Activated B cell treated with CpG ODN at 0.5 μM for 24 hours (primary cell): ENCODE measurements at regions not wholly inside any gene's neighbourhood (a gene's known extent, or its start where the extent isn't known, plus 50 kb on each side); places are given as distances from the start of the nearest gene placed in this dataset.

Experiments
- ATAC-seq: fragments of 200-7000 bp; cut with Tn5 transposase; one replicate; pipeline ENCODE4 v1.10.0; 2021; ENCODE audit warnings: low read depth, mild to moderate bottlenecking, moderate library complexity
- CTCF ChIA-PET: fragments of 350-600 bp; sonication (Branson Sonifier 250); formaldehyde crosslinking; loops from one replicate; lab custom pipeline; 2021; ENCODE audit warnings: antibody characterized with exemption; lab: Charles Lee
- POLR2A ChIA-PET: fragments of 350-600 bp; sonication (Branson Sonifier 250); formaldehyde crosslinking; loops from one replicate; lab custom pipeline; 2021; ENCODE audit warnings: antibody characterized with exemption; lab: Charles Lee
- DNase-seq: peaks from one replicate; pipeline ENCODE4 v3.0.0; 2022
- H3K27ac Mint-ChIP-seq: one replicate; pipeline ENCODE4 v1.8.0; 2020; ENCODE audit warnings: mixed read lengths
- H3K27me3 Mint-ChIP-seq: one replicate; pipeline ENCODE4 v1.8.0; 2021; ENCODE audit warnings: mixed read lengths
- H3K36me3 Mint-ChIP-seq: one replicate; pipeline ENCODE4 v1.8.0; 2021; ENCODE audit warnings: low read depth, mixed read lengths
- H3K4me1 Mint-ChIP-seq: one replicate; pipeline ENCODE4 v1.8.0; 2021; ENCODE audit warnings: mixed read lengths
- H3K4me3 Mint-ChIP-seq: one replicate; pipeline ENCODE4 v1.8.0; 2020; ENCODE audit warnings: mild to moderate bottlenecking, mixed read lengths
- H3K9me3 Mint-ChIP-seq: one replicate; pipeline ENCODE4 v1.8.0; 2020; ENCODE audit warnings: mixed read lengths
- intact Hi-C: fragments of 100-400 bp; cut with micrococcal nuclease; formaldehyde crosslinking; loops from one replicate; pipeline ENCODE4 v1.15.1; 2024
- TF ChIP-seq, protein P1 (sequence below): fragments of 200-600 bp; IDR thresholded peaks from one replicate; pipeline ENCODE4 v1.8.0; 2022; ENCODE audit warnings: antibody characterized with exemption, mild to moderate bottlenecking

DNA sequence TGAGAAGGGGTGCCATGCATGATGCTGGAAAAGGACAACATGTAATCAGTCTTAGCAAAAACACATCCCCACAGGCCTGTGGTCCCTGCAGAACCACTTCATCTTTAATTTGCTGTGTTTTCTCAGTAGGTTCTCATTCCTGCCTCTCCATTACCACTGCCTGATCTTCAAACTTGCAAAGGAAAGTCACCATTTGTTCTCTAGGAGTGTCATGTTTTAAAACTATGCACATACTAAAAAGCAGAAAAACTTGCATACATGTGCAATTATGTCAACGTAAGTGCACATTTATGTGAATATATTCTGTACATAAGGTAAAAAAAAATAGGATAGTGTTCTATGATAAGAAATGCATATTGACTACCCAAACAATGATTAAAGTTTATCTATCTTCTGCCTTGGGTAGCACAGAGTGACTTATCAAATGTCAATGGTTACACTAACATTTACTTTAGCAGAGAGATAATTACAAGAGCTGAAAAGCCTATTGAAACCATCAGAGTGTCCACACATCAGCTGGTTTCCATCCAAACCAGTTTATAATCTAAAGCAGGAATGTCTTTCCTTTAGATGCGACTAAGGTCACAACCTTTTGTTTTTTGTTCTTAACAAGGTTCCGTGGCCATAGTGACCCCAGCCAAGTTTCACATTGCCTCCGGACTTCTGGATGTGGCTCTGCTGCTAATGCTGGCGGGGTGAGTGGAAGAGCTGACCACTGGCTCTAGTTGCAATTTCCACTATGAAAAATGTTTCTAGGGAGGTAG lies 58.7 kb upstream of the RMDN2 start:
- DNase-seq: no peak
- TF ChIP-seq, protein P1, sequence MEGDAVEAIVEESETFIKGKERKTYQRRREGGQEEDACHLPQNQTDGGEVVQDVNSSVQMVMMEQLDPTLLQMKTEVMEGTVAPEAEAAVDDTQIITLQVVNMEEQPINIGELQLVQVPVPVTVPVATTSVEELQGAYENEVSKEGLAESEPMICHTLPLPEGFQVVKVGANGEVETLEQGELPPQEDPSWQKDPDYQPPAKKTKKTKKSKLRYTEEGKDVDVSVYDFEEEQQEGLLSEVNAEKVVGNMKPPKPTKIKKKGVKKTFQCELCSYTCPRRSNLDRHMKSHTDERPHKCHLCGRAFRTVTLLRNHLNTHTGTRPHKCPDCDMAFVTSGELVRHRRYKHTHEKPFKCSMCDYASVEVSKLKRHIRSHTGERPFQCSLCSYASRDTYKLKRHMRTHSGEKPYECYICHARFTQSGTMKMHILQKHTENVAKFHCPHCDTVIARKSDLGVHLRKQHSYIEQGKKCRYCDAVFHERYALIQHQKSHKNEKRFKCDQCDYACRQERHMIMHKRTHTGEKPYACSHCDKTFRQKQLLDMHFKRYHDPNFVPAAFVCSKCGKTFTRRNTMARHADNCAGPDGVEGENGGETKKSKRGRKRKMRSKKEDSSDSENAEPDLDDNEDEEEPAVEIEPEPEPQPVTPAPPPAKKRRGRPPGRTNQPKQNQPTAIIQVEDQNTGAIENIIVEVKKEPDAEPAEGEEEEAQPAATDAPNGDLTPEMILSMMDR: no peak
- Mint-ChIP-seq H3K27ac (no peak overlapping the region), H3K4me1 (no peaks in the 10 kb centered on the region), H3K4me3 (no peak overlapping the region), H3K27me3 (peaks cover 23% of the 10 kb centered on the region), H3K36me3 (no peaks in the 10 kb centered on the region), H3K9me3 (no peaks in the 10 kb centered on the region)
- CTCF ChIA-PET: interaction anchor here (0.6 to 1.5 kb wide), 2 partner anchors 10 to 33 kb away, joined by 3 read pairs; no protein-coding TSS in a partner anchor
- intact Hi-C loops: no loop called here
- POLR2A ChIA-PET: no interaction called here
- no peak for ATAC-seq

DNA sequence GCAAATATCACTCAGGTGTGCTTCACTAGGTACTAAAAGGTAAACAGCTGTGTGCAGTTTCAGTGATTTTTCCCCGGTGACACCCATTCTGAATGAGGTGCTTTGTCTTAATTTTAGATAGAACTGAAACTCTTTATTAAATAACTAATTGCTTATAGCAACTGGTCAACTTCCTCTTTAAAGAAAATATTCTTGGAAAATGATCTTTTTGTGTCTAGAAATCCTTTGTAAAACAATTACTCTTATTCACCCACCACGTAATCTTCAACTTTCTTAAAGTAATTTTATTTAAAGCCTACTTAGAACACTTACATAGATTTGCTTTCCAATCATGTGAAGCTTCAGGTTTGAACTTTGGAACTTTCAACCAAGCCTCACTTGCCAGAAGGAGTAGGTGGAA lies 57.9 kb upstream of the RMDN2 start:
- POLR2A ChIA-PET: no interaction called here
- CTCF ChIA-PET: no interaction called here
- Mint-ChIP-seq H3K36me3 (no peaks in the 10 kb centered on the region), H3K4me1 (peaks cover 2% of the 10 kb centered on the region), H3K27me3 (peaks cover 17% of the 10 kb centered on the region), H3K27ac (no peak overlapping the region), H3K4me3 (no peak overlapping the region), H3K9me3 (no peaks in the 10 kb centered on the region)
- TF ChIP-seq, protein P1: no peak
- ATAC-seq: no peak
- no peak for DNase-seq
- intact Hi-C loops: no loop called here

DNA sequence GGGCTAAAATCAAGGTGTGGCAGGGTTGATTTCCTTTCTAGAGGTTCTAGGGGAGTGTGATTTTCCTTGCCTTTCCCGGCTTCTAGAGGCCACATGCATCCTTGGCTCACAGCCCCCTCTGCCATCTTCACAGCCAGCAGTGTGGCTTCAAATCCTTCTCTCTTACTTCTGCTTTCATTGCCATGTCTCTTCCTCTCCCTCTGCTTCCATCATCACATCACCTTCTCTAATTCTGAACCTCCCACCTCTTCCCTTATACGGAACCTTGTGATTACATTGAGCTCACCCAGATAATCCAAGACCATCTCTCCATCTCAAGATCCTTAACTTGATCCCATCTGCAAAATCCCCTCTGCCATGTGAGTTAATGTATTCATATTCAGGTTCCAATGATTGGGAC lies 56.2 kb upstream of the RMDN2 start:
- intact Hi-C loops: no loop called here
- H3K36me3 Mint-ChIP-seq: no peaks in the 10 kb centered on the region
- H3K4me3 Mint-ChIP-seq: no peak overlapping the region
- no peak for DNase-seq
- ChIA-PET CTCF (interaction anchor here (1.5 kb wide), 1 partner anchor 454 kb away, joined by 3 read pairs; no protein-coding TSS in a partner anchor), POLR2A (no interaction called here)
- no peaks in the 10 kb centered on the region for H3K9me3 Mint-ChIP-seq
- H3K27ac Mint-ChIP-seq: no peak overlapping the region
- H3K4me1 Mint-ChIP-seq: peaks cover 2% of the 10 kb centered on the region
- no peak for ATAC-seq
- H3K27me3 Mint-ChIP-seq: peaks cover 2% of the 10 kb centered on the region
- TF ChIP-seq, protein P1: no peak

DNA sequence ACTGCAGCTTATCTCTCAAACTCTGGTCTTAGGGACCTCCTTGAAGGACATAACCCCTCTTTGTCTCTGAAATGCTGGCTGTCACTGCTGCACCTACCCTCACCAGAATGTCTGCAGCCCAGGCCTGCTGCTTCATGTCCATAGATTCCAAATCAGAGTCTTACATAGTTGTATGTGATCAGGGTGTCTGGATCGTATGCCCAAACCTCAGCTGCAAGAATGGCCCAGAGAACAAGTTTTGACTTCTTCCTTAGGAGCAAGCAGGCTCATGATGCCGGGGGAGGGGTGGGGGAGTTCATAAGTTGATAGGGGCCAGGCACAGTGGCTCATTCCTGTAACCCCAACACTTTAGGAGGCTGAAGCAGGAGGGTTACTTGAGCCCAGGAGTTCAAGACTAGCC lies 55.8 kb upstream of the RMDN2 start:
- DNase-seq (no peak), ATAC-seq (no peak)
- TF ChIP-seq, protein P1: no peak
- Mint-ChIP-seq H3K36me3 (no peaks in the 10 kb centered on the region), H3K9me3 (no peaks in the 10 kb centered on the region), H3K4me1 (peaks cover 2% of the 10 kb centered on the region), H3K4me3 (no peak overlapping the region), H3K27ac (no peak overlapping the region), H3K27me3 (no peaks in the 10 kb centered on the region)
- intact Hi-C loops: no loop called here
- POLR2A ChIA-PET: no interaction called here
- CTCF ChIA-PET: interaction anchor here (1.5 kb wide), 1 partner anchor 455 kb away, joined by 3 read pairs; no protein-coding TSS in a partner anchor

DNA sequence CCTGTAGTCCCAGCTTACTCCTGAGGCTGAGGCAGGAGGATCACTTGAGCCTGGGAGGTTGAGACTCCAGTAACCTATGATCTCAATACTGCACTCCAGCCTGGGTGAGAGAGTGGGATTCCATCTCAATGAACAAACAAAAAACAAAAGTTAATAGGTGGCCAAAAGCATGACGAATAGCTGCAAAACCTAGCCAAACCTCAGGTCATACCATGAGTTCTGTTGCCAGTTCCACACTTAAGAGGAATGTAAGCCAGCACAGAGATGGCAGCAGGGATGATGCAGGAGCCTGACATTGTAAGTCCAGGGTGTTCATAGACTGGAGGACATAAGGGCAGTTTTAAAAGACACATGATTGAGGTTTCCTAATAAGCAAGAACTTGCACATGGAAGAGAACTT lies 55.3 kb upstream of the RMDN2 start:
- Mint-ChIP-seq H3K27me3 (peaks cover 3% of the 10 kb centered on the region), H3K4me3 (no peak overlapping the region), H3K27ac (no peak overlapping the region), H3K4me1 (peaks cover 2% of the 10 kb centered on the region), H3K36me3 (no peaks in the 10 kb centered on the region), H3K9me3 (no peaks in the 10 kb centered on the region)
- intact Hi-C loops: no loop called here
- DNase-seq: no peak
- TF ChIP-seq, protein P1: no peak
- ATAC-seq: no peak
- ChIA-PET CTCF (interaction anchor here (1.5 kb wide), 1 partner anchor 455 kb away, joined by 3 read pairs; no protein-coding TSS in a partner anchor), POLR2A (no interaction called here)
